EL (cell line): ENCODE measurements at regions not wholly inside any gene's neighbourhood (a gene's known extent, or its start where the extent isn't known, plus 50 kb on each side); places are given as distances from the start of the nearest gene placed in this dataset.
A peak's percentile ranks its signal among the peaks of the same experiment; 100 is the strongest.

Source experiments
- DNase-seq: peaks from one replicate; pipeline ENCODE4 v3.0.0-alpha.2; 2016

GRCh38 chr12:100741084-100741711, 53.4 kb upstream of the ANO4 start:
- peak; percentile 28 for DNase-seq

- no peak for DNase-seq
Observed at GRCh38 chr12:100743060-100743459, 51.5 kb upstream of the ANO4 start.
